GM23338 (cell line): ENCODE measurements at regions not wholly inside any gene's neighbourhood (a gene's known extent, or its start where the extent isn't known, plus 50 kb on each side); places are given as distances from the start of the nearest gene placed in this dataset.

Experiments used
- CTCF ChIP-seq, 2 experiments: fragments of 200-600 bp in 1 of 2; sonication (generic) in 1 of 2; conservative IDR thresholded peaks; 2 replicates each; pipeline versions ENCODE4 v1.5.1 to v1.6.1; 2016 to 2017; ENCODE audit warnings: antibody characterized with exemption in 2 of 2, low read depth in 2 of 2, mild to moderate bottlenecking in 2 of 2, moderate library complexity in 1 of 2
- ETS1 ChIP-seq: IDR thresholded peaks from 2 replicates; pipeline ENCODE4 v1.6.1; 2016; ENCODE audit warnings: antibody characterized with exemption
- EZH2 ChIP-seq: fragments of 200-600 bp; sonication (generic); IDR thresholded peaks from one replicate; pipeline ENCODE4 v1.8.0; 2017; ENCODE audit warnings: antibody characterized with exemption, mild to moderate bottlenecking, low read depth; ENCODE audit not compliant: unreplicated experiment
- EZH2phosphoT487 ChIP-seq: fragments of 200-600 bp; sonication (generic); IDR thresholded peaks from one replicate; pipeline ENCODE4 v1.8.1; 2018; ENCODE audit warnings: antibody characterized with exemption; ENCODE audit not compliant: unreplicated experiment
- POLR2AphosphoS5 ChIP-seq: IDR thresholded peaks from 2 replicates; pipeline ENCODE4 v1.6.1; 2016; ENCODE audit warnings: antibody characterized with exemption, low read depth
- REST ChIP-seq: IDR thresholded peaks from one replicate; pipeline ENCODE4 v1.6.1; 2018; ENCODE audit warnings: antibody characterized with exemption; ENCODE audit not compliant: unreplicated experiment
- ZNF114 ChIP-seq: fragments of 250-450 bp; sonication (Bioruptor Pico); IDR thresholded peaks from 2 replicates; pipeline ENCODE4 v1.5.0; 2020; ENCODE audit warnings: mild to moderate bottlenecking, moderate library complexity
- ZNF462 ChIP-seq: fragments of 250-450 bp; sonication (Bioruptor Pico); IDR thresholded peaks from 2 replicates; pipeline ENCODE4 v1.5.0; 2020; ENCODE audit warnings: mild to moderate bottlenecking, moderate library complexity

- TF ChIP-seq POLR2AphosphoS5, result no peak
- no peak for TF ChIP-seq EZH2
- no peak for TF ChIP-seq CTCF (conservative IDR thresholded peaks at IDR 0.05; ENCODE audit: low read depth in 2 of 2)
- TF ChIP-seq EZH2phosphoT487, result no peak
- no peak for TF ChIP-seq ZNF462 (CRISPR knock-in tag)
- TF ChIP-seq ZNF114 (CRISPR knock-in tag), result no peak
- TF ChIP-seq ETS1, result no peak
- no peak for TF ChIP-seq REST
Measured at GRCh38 chr5:1723476-1723875, 76.2 kb downstream of the MRPL36 start.
